HG03558 (cell line): ENCODE measurements at regions not wholly inside any gene's neighbourhood (a gene's known extent, or its start where the extent isn't known, plus 50 kb on each side); places are given as distances from the start of the nearest gene placed in this dataset.

ENCODE experiments used
- ATAC-seq: cut with Tn5 transposase; IDR thresholded peaks from one replicate; pipeline ENCODE4 v1.9.1; 2021; ENCODE audit warnings: moderate number of reproducible peaks; ENCODE audit not compliant: unreplicated experiment; ENCODE audit errors: extremely low read depth

DNA sequence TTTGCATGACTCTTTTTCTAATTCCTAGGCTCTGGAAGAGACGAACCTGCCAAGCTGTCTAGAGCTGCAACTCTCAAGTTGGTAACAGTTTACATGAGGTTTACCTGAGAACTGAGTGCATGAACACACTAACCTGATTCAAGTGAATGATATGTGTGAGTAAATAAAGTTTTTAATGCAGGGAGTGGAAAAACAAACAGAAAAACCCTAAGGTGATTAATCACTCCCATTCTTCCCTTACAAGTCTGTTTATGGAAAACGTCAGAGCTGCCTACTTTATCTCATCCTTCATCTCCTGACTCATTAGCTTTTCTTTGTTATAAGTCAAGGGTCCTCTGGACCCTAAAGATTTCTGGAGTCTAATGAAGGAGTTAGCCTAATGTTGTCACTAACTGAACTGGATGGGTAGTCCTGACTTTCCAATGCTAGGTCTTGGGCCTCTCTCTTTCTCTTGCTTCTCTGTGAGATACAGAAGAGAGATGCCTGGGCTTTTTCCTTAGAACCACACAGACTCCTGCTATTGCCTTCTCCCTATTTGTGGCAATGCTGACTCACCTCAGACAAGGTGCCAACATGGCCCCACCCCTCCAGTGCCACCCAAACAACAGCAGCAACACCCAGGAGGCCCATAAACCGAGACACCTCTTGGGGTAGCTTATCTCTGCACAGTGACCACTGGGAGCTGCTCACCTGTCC lies 952.4 kb downstream of the EPHA4 start:
- ATAC-seq = no peak

DNA sequence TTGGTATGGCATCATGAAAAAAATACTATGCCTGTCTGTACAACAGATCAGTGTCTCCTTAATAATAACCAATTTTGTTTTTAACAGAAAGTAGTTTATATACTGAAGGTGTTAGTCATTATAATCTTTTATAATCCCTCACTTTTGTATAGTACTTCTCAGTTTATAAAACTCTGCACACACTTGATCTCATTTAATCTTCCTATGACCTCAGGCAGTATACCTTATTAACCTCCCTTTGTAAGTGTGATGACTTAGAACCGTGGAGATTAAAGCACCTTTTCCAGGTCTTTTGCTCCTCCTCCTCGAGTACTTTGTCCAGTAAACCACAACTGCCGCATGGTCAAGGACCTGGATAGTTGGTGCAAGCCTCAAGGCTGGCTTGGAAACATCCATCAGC lies 945.5 kb downstream of the EPHA4 start:
- no peak for ATAC-seq

- ATAC-seq = no peak
These were observed 943.9 kb downstream of the EPHA4 start for GRCh38 chr2:220628252-220628651.

DNA sequence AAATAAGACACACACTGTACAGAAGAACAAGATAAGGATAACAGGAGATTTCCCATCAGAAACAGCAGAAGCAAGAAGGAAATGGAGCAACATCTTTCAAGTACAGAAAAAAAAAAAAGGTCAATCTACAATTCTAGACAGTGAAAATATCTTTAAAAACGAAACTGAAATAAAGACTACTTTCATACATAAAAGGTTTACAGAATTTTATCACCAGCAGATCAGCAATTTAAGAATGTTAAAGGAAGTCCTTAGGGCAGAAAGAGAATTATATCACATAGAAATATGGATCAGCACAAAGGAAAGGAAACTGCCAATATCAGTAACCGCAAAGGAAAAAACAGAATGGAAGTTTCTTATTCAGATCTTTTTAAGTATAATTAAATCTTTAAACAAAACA lies 931.0 kb downstream of the EPHA4 start:
- no peak for ATAC-seq

- no peak for ATAC-seq
These were observed 925.7 kb downstream of the EPHA4 start for GRCh38 chr2:220646424-220646823.

DNA sequence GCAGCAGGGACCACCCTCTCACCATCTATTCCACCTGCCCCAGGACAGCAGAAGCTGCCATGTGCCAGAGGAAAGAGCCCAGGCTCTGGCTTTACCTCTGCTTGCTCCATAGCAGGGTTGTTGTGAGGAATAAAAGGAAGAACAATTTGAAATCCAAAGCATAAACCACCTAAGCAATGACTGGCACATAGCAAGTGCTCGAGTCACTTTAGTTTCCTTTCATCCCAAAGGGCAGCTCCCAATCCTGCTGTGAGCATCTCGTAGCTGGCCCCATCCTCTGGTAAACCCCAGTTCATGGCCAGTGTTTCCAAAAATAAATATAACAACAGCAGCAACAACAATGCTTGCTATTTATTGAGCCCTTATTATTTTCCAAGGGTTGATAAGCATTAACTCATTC lies 923.5 kb downstream of the EPHA4 start:
- ATAC-seq = no peak

DNA sequence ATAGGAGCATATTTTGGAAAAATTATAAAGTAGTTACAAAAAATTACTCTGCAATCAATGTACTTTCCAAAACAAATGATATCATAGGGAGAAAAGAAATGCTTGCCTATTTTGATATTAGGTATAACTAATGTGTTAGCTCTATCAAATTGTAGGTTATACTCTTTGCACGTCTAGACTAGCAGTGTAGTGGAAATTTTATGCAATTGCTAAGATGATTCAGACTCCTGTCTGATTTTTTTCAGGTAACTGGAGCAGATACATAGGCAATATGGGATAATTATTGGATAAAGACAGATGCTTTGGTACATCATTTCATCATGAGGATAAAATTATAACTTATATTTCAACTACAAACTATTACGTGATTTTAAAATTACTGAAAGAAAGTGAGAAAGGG lies 918.3 kb downstream of the EPHA4 start:
- no peak for ATAC-seq

- no peak for ATAC-seq
These were observed 917.8 kb downstream of the EPHA4 start for GRCh38 chr2:220654322-220654721.

DNA sequence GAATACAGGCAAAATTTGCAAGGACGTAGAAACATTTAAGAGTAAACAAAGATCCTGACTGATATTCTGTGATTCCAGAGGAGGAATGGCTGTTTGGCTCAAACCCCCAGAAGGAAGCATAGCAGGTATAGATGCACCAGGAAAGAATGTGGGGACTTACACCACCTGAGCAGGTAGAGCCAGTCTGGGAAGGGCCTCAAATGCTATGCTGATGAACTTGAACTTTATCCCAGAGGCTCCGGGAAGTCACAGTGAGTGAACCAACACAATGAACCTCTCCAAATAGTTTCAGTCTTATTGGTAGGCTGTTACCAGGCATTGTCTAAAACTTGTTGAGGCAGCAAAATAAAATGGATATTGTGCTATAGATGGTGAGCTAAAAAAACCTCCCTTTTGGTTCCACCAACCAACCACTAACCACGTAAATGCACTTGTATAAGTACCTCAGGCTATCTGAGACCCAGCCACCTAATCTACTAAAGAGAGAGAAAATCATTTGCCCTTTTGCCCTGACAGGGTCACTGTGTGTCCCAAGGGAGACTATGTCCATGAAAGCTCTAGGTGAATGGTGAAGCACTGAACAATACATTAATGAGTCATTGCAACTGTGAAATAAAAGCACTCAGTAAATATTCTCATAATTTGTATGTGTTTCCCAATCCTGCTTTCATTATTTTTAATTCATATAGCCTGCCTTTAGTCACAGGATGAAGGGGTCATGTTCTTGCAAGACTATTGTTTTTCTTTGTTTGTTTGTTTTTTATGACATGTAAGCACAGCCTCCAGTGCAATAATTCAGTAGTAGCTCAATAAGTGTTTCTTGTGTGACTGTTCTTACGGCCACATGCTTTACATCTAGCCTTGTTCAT lies 911.6 kb downstream of the EPHA4 start:
- ATAC-seq = no peak

DNA sequence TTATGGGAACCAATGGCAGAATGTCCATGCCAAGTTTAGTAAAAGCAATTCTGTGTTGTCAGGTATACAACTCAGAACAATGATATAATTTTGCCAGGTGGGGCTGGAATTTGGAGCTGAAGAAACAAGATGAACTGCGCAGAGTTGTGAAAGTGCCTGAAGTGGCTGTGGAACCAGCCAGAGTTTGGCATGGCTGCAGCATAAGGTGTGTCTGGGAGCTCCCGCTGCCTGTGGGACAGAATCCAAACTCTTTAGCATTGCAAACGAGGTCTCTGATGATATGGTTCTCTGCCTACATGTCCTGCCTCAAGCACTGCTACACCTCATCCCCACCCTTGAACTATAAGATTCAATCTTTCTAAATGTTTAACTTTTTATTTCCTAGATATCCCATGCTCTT lies 909.7 kb downstream of the EPHA4 start:
- no peak for ATAC-seq

- no peak for ATAC-seq
These were observed 909.0 kb downstream of the EPHA4 start for GRCh38 chr2:220663065-220663464.

DNA sequence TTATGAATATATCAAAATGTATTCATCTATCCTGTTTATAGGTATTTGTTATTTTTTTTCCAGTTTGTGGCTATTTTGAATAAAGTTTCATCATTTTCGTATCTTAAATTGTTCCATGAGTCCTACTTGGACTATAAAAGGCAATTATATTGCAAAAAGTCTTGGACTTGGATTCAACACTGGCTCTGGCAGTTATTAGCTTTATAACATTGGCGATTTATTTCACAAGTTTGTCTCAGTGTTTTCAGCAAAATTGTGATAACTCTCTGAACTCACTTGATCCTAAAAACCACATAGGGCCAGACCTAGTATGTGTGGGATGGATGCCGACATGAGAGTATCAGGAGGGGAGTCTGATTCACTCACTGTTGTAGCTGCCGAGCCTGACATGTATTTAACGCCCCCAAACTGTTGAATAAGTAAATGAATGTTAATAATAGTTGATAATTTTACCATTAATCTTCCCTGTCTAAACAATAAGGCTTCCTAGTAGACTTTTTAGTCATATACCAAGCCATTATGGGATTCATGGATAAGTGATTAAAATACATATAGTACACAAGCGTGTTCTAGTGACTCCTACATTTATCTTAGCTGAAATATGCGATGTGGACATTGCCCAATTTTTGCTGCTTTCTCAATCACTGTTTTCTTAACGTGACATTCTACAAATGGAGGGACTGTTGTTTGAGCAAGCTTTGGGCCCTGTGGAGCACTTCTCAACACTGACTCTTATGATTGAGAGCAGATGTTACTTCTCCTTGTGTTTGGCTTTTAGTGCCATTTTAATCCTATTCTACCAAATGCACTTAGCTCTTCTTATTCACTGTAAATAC lies 907.6 kb downstream of the EPHA4 start:
- no peak for ATAC-seq

DNA sequence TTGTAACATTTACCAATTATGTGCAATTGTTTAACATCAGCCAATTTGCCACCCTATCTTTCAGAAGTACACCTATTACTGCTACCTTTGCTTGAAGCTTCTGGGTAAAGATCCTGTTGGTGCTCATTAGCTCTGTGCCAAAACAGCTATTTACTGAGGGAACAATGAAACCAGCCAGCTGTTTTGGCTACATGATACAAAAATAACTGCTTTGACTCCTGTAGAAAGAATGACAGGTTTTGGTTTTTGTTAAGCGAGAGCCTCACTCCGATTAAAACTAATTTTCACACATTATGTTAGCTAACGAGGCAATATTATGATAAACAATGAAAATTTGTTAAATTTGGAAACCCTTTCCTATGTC lies 907.0 kb downstream of the EPHA4 start:
- ATAC-seq = no peak

GRCh38 chr2:220669324-220669723 lies 902.8 kb downstream of the EPHA4 start:
- no peak for ATAC-seq

DNA sequence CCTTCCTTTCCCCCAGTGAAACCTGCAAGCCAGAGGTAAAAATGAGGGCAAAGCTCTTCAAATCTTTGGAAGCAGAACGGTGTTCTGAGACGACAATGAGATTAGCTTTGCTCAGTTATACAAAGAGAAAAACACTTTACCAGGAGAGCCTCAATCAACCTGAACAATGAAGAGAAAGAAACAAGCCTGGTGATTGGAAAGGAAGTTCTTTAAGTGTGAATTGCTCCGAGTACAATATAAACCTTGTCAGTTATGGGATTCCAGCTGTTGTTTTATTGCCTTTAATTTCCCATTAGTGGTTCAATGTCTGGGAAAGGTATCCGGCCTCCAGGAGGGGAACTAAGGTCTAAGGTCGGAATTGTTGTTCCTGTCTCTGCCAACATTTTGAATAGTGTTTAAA lies 901.6 kb downstream of the EPHA4 start:
- no peak for ATAC-seq

- no peak for ATAC-seq
These were observed 898.8 kb downstream of the EPHA4 start for GRCh38 chr2:220673151-220673874.

DNA sequence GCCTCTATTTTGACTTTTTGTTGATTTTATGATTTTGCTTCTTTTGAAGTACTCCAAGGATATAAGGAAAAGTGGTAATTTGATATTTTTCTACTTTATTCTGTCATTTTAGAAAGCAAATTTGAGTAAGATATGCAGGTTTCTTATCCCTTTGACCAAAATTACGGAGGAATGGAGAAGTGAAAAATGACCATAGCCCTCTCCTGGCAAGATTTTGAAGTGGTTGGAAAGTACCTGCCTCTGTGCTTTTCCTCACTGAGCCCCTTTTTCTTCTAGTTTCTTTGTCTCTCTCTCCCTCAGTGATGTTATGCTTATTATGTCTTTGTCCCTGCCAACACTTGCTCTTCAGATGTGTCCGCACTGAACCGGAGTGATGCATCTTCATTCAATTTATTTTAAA lies 898.1 kb downstream of the EPHA4 start:
- ATAC-seq = peak; percentile 57

GRCh38 chr2:220676695-220677094 lies 895.4 kb downstream of the EPHA4 start:
- no peak for ATAC-seq

DNA sequence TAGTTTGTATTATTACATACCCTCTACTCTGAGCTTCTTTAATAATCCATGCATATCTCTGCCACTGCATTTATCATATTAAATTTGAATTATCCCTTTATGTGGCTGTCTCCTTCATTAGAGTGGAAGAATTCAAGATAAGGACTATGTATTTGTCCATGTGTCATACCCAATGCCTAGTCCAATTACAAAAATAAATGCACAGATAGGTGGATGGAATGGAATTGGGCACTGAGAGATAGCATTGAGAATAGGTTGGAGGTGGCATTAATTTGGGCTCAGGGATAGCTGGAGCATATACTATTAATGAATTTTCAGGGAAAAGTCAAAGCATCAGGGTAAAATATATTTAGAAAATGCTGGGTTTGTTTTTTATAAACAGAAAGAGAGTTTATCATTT lies 893.2 kb downstream of the EPHA4 start:
- no peak for ATAC-seq

- ATAC-seq = no peak
These were observed 889.5 kb downstream of the EPHA4 start for GRCh38 chr2:220682616-220683015.
